Prostate gland (tissue), 2 donors: ENCODE measurements at regions not wholly inside any gene's neighbourhood (a gene's known extent, or its start where the extent isn't known, plus 50 kb on each side); places are given as distances from the start of the nearest gene placed in this dataset.

Experiments
- CTCF ChIP-seq, 4 experiments: fragments of 200-600 bp in 2 of 4; fragments of 450-650 bp in 2 of 4; sonication (generic) in 2 of 4; IDR thresholded peaks; 1 replicate in 3 of 4; 2 replicates in 1 of 4; pipeline ENCODE4 v1.5.1; 2016 to 2019; ENCODE audit warnings: antibody characterized with exemption in 4 of 4, mild to moderate bottlenecking in 2 of 4, moderate library complexity in 2 of 4
- POLR2A ChIP-seq: fragments of 450-650 bp; IDR thresholded peaks from one replicate; pipeline ENCODE4 v1.6.1; 2016; ENCODE audit warnings: antibody characterized with exemption, mild to moderate bottlenecking

GRCh38 chr3:24828551-24828950 is 333.9 kb upstream of the THRB start:
- TF ChIP-seq CTCF (IDR thresholded peaks at IDR 0.05) (no peak), POLR2A (no peak)
